IMR-90 (cell line): ENCODE measurements at regions not wholly inside any gene's neighbourhood (a gene's known extent, or its start where the extent isn't known, plus 50 kb on each side); places are given as distances from the start of the nearest gene placed in this dataset.

Experiments
- ATAC-seq: fragments of 200-7000 bp; cut with Tn5 transposase; 2 replicates; pipeline ENCODE4 v1.9.1; 2020; ENCODE audit warnings: low read depth, mild to moderate bottlenecking, moderate library complexity
- BruUV-seq: library from RNA; stranded (reverse); fragments of 400-500 nt; replicated peaks from 2 replicates; lab custom pipeline; 2021; lab: Mats Ljungman, UMichigan
- CTCF ChIA-PET: fragments of 300-600 bp; formaldehyde crosslinking; extraction: SDS; loops from one replicate; lab custom pipeline; 2021; ENCODE audit warnings: antibody characterized with exemption; lab: Yijun Ruan, JAX
- POLR2A ChIA-PET: fragments of 300-600 bp; sonication (Branson Sonifier 250); formaldehyde crosslinking; loops from one replicate; lab custom pipeline; 2022; ENCODE audit warnings: antibody characterized with exemption; ENCODE audit not compliant: unreplicated experiment; lab: Charles Lee
- DNase-seq: peaks from one replicate; pipeline ENCODE4 v3.0.0; 2013
- H2AFZ ChIP-seq: replicated peaks from 2 replicates; pipeline ENCODE3; 2013; ENCODE audit warnings: low read length, mild to moderate bottlenecking; ENCODE audit not compliant: poor library complexity
- H2AK5ac ChIP-seq: 2 replicates; pipeline ENCODE4 v1.6.1; 2013; ENCODE audit warnings: low read depth, low read length, inconsistent platforms
- H2AK9ac ChIP-seq: replicated peaks from 2 replicates; pipeline ENCODE3; 2013; ENCODE audit warnings: mild to moderate bottlenecking, low read depth, low read length, moderate library complexity; ENCODE audit not compliant: poor library complexity
- H2BK120ac ChIP-seq: 2 replicates; pipeline ENCODE4 v1.6.1; 2013; ENCODE audit warnings: low read depth, low read length, inconsistent platforms
- H2BK15ac ChIP-seq: 3 replicates; pipeline ENCODE4 v1.6.1; 2013; ENCODE audit warnings: low read depth, low read length, inconsistent platforms
- H2BK20ac ChIP-seq: 2 replicates; pipeline ENCODE4 v1.6.1; 2013; ENCODE audit warnings: low read depth, mild to moderate bottlenecking, inconsistent platforms, low read length, moderate library complexity
- H2BK5ac ChIP-seq: 2 replicates; pipeline ENCODE4 v1.6.1; 2013; ENCODE audit warnings: mild to moderate bottlenecking, low read depth, low read length, inconsistent platforms; ENCODE audit not compliant: poor library complexity, severe bottlenecking
- H3K14ac ChIP-seq: replicated peaks from 2 replicates; pipeline ENCODE4 v1.6.1; 2013; ENCODE audit warnings: low read depth, low read length, inconsistent platforms
- H3K18ac ChIP-seq: 2 replicates; pipeline ENCODE4 v1.6.1; 2013; ENCODE audit warnings: low read depth, low read length, control low read depth
- H3K23ac ChIP-seq: 2 replicates; pipeline ENCODE4 v1.6.1; 2013; ENCODE audit warnings: low read depth, low read length, inconsistent platforms
- H3K27ac ChIP-seq: 2 replicates; pipeline ENCODE4 v1.5.1; 2013; ENCODE audit warnings: mild to moderate bottlenecking, control low read depth, low read length; ENCODE audit not compliant: insufficient read depth
- H3K27me3 ChIP-seq: 2 replicates; pipeline ENCODE4 v1.6.1; 2013; ENCODE audit warnings: low read length; ENCODE audit not compliant: control insufficient read depth, insufficient read depth
- H3K36me3 ChIP-seq: 2 replicates; pipeline ENCODE4 v1.6.1; 2013; ENCODE audit warnings: low read length, mixed read lengths; ENCODE audit not compliant: control insufficient read depth, insufficient read depth
- H3K4ac ChIP-seq: 2 replicates; pipeline ENCODE4 v1.6.1; 2013; ENCODE audit warnings: low read depth, low read length, inconsistent platforms
- H3K4me1 ChIP-seq: 2 replicates; pipeline ENCODE4 v1.6.1; 2013; ENCODE audit warnings: low read length, mixed read lengths; ENCODE audit not compliant: control insufficient read depth, insufficient read depth
- H3K4me2 ChIP-seq: 2 replicates; pipeline ENCODE4 v1.6.1; 2013; ENCODE audit warnings: low read depth, mild to moderate bottlenecking, control low read depth, low read length, moderate library complexity
- H3K4me3 ChIP-seq: 2 replicates; pipeline ENCODE4 v1.5.1; 2013; ENCODE audit warnings: low read depth, mild to moderate bottlenecking, control low read depth, low read length, moderate library complexity; ENCODE audit not compliant: insufficient read depth
- H3K56ac ChIP-seq: 2 replicates; pipeline ENCODE4 v1.6.1; 2013; ENCODE audit warnings: low read length, inconsistent platforms; ENCODE audit not compliant: insufficient read depth; ENCODE audit errors: extremely low read depth
- H3K79me1 ChIP-seq, 2 experiments: 2 replicates each; pipeline ENCODE4 v1.6.1; 2013; ENCODE audit warnings: low read length in 2 of 2, inconsistent platforms in 1 of 2, low read depth in 1 of 2
- H3K9ac ChIP-seq: 2 replicates; pipeline ENCODE4 v1.6.1; 2013; ENCODE audit warnings: low read depth, low read length, control low read depth
- H3K9me1 ChIP-seq: 2 replicates; pipeline ENCODE4 v1.6.1; 2013; ENCODE audit warnings: low read length, inconsistent platforms; ENCODE audit not compliant: insufficient read depth
- H3K9me3 ChIP-seq: 2 replicates; pipeline ENCODE4 v1.6.1; 2013; ENCODE audit warnings: low read length; ENCODE audit not compliant: control insufficient read depth, insufficient read depth
- H4K20me1 ChIP-seq: 2 replicates; pipeline ENCODE4 v1.6.1; 2013; ENCODE audit warnings: low read length, inconsistent platforms; ENCODE audit not compliant: insufficient read depth
- H4K5ac ChIP-seq: 2 replicates; pipeline ENCODE4 v1.6.1; 2013; ENCODE audit warnings: mild to moderate bottlenecking, low read depth, low read length, control low read depth
- H4K8ac ChIP-seq, 2 experiments: 2 replicates each; pipeline ENCODE4 v1.6.1; 2013; ENCODE audit warnings: low read depth in 2 of 2, low read length in 2 of 2, control low read depth in 1 of 2, inconsistent platforms in 1 of 2
- H4K91ac ChIP-seq: 2 replicates; pipeline ENCODE4 v1.6.1; 2013; ENCODE audit warnings: low read depth, low read length, inconsistent platforms; ENCODE audit not compliant: insufficient read depth
- BHLHE40 ChIP-seq: fragments of 150-350 bp; IDR thresholded peaks from 2 replicates; pipeline ENCODE4 v1.6.1; 2016; ENCODE audit warnings: mild to moderate bottlenecking, low read depth, low read length
- CEBPB ChIP-seq: IDR thresholded peaks from 2 replicates; pipeline ENCODE4 v1.6.1; 2012; ENCODE audit warnings: low read depth, low read length, improper control_type of control experiment
- CHD1 ChIP-seq: IDR thresholded peaks from 2 replicates; pipeline ENCODE4 v1.6.1; 2012; ENCODE audit warnings: low read depth, low read length, improper control_type of control experiment
- FOS ChIP-seq: fragments of 150-350 bp; IDR thresholded peaks from 2 replicates; pipeline ENCODE4 v1.6.1; 2016; ENCODE audit warnings: low read depth, low read length
- MAFK ChIP-seq: IDR thresholded peaks from 2 replicates; pipeline ENCODE4 v1.6.1; 2012; ENCODE audit warnings: low read depth, low read length, improper control_type of control experiment
- MXI1 ChIP-seq: IDR thresholded peaks from 2 replicates; pipeline ENCODE4 v1.6.1; 2012; ENCODE audit warnings: low read depth, mild to moderate bottlenecking, low read length, moderate library complexity, borderline replicate concordance
- NFE2L2 ChIP-seq: fragments of 150-350 bp; IDR thresholded peaks from 2 replicates; pipeline ENCODE4 v1.6.1; 2016; ENCODE audit warnings: low read depth, mild to moderate bottlenecking, low read length
- POLR2A ChIP-seq: IDR thresholded peaks from 2 replicates; pipeline ENCODE4 v1.6.1; 2012; ENCODE audit warnings: mild to moderate bottlenecking, low read depth, low read length
- RAD21 ChIP-seq: IDR thresholded peaks from 2 replicates; pipeline ENCODE4 v1.6.1; 2012; ENCODE audit warnings: low read length, improper control_type of control experiment
- RCOR1 ChIP-seq: IDR thresholded peaks from 2 replicates; pipeline ENCODE4 v1.6.1; 2012; ENCODE audit warnings: mild to moderate bottlenecking, low read length, improper control_type of control experiment; ENCODE audit not compliant: insufficient replicate concordance
- RFX5 ChIP-seq: IDR thresholded peaks from 2 replicates; pipeline ENCODE4 v1.8.0; 2012; ENCODE audit warnings: low read depth, mild to moderate bottlenecking, low read length, moderate library complexity
- SMC3 ChIP-seq: fragments of 150-350 bp; IDR thresholded peaks from 2 replicates; pipeline ENCODE4 v1.6.1; 2016; ENCODE audit warnings: low read depth, mild to moderate bottlenecking, antibody characterized with exemption, low read length, moderate library complexity
- WGBS, 2 experiments: methylation state at CpG; one replicate each; pipeline versions ENCODE4 v1.1.5 to v1.1.7; 2013; ENCODE audit warnings: missing lambda C conversion rate in 2 of 2; ENCODE audit not compliant: insufficient read length in 1 of 2; ENCODE audit errors: extremely low coverage in 2 of 2; 5-methylcytosine and 5-hydroxymethylcytosine counted together
- dilution Hi-C: fragments of 300-500 bp; cut with HindIII; formaldehyde crosslinking; loops from one replicate; pipeline ENCODE4 v1.14.3; 2018; ENCODE audit warnings: low sequenced_read_pairs; ENCODE audit not compliant: unreplicated experiment
- in situ Hi-C: fragments of 300-500 bp; cut with MboI; formaldehyde crosslinking; loops from 3 replicates; pipeline ENCODE4 v1.14.3; 2019; ENCODE audit warnings: low sequenced_read_pairs, inconsistent platforms, mixed read lengths
- intact Hi-C: fragments of 100-400 bp; cut with micrococcal nuclease; formaldehyde crosslinking; loops from 2 replicates; pipeline ENCODE4 v1.10.0; 2022
- TF ChIP-seq, protein P1 (sequence below): fragments of 150-350 bp; IDR thresholded peaks from 2 replicates; pipeline ENCODE4 v1.6.1; 2017; ENCODE audit warnings: mild to moderate bottlenecking, antibody characterized with exemption, low read length, low read depth
- TF ChIP-seq, protein P2 (sequence below): fragments of 150-350 bp; IDR thresholded peaks from 2 replicates; pipeline ENCODE4 v1.6.1; 2016; ENCODE audit warnings: low read depth, mild to moderate bottlenecking, low read length, moderate library complexity, borderline replicate concordance
- TF ChIP-seq, protein P3 (sequence below): conservative IDR thresholded peaks from 2 replicates; pipeline ENCODE4 v1.5.1; 2012; ENCODE audit warnings: mild to moderate bottlenecking, low read depth, low read length, improper control_type of control experiment

DNA sequence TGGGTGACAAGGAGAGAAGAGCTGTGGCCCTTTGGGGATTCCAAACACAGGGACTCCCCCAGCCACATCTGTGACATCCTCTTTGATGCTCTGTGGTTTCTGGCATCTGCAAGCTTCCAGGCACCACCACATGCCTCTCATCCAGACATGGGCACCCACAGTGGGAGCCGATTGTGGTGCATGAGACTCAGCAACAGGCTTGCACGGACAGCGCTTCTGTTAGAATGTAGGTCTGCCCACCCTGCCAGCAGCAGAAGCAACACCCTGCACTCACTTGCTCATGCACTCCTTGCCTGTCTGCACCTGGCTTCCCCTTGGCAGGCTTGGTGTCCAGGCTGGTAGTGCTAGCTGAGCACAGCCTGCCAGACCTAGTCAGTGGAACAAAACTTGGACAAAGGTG is 735.0 kb upstream of the ZWINT start:
- H4K91ac ChIP-seq: no peak overlapping the region
- H2AK9ac ChIP-seq: no peak overlapping the region
- no peak overlapping the region for H3K4ac ChIP-seq
- no peaks in the 10 kb centered on the region for H3K27me3 ChIP-seq
- no peak overlapping the region for H2BK20ac ChIP-seq
- H4K8ac ChIP-seq: no peak overlapping the region
- no peak overlapping the region for H3K18ac ChIP-seq
- H3K9me3 ChIP-seq: peaks cover 15% of the 10 kb centered on the region
- H4K5ac ChIP-seq: no peak overlapping the region
- ATAC-seq (no peak), DNase-seq (no peak)
- intact Hi-C loops (no loop called here), in situ Hi-C loops (no loop called here), dilution Hi-C loops (no loop called here)
- H3K56ac ChIP-seq: no peak overlapping the region
- no peaks in the 10 kb centered on the region for H3K4me1 ChIP-seq
- H3K4me3 ChIP-seq: no peak overlapping the region
- no CpG with 5 or more reads among the region's 3 CpGs for WGBS, 2 experiments
- H2BK5ac ChIP-seq: no peak overlapping the region
- no peak overlapping the region for H3K14ac ChIP-seq
- H4K20me1 ChIP-seq: no peaks in the 10 kb centered on the region
- no peak overlapping the region for H2BK15ac ChIP-seq
- H3K23ac ChIP-seq: no peak overlapping the region
- H2AK5ac ChIP-seq: no peak overlapping the region
- H3K27ac ChIP-seq: no peak overlapping the region
- peak overlapping the region; percentile 51 for H2AFZ ChIP-seq
- H3K4me2 ChIP-seq: no peak overlapping the region
- no peaks in the 10 kb centered on the region for H3K36me3 ChIP-seq
- TF ChIP-seq CEBPB: no peak
- TF ChIP-seq RAD21: no peak
- no peak for TF ChIP-seq POLR2A
- TF ChIP-seq FOS: no peak
- TF ChIP-seq, protein P1, sequence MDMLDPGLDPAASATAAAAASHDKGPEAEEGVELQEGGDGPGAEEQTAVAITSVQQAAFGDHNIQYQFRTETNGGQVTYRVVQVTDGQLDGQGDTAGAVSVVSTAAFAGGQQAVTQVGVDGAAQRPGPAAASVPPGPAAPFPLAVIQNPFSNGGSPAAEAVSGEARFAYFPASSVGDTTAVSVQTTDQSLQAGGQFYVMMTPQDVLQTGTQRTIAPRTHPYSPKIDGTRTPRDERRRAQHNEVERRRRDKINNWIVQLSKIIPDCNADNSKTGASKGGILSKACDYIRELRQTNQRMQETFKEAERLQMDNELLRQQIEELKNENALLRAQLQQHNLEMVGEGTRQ: no peak
- TF ChIP-seq SMC3: no peak
- TF ChIP-seq RCOR1: no peak
- TF ChIP-seq, protein P2, sequence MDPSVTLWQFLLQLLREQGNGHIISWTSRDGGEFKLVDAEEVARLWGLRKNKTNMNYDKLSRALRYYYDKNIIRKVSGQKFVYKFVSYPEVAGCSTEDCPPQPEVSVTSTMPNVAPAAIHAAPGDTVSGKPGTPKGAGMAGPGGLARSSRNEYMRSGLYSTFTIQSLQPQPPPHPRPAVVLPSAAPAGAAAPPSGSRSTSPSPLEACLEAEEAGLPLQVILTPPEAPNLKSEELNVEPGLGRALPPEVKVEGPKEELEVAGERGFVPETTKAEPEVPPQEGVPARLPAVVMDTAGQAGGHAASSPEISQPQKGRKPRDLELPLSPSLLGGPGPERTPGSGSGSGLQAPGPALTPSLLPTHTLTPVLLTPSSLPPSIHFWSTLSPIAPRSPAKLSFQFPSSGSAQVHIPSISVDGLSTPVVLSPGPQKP: no peak
- no peak for TF ChIP-seq NFE2L2
- no peak for TF ChIP-seq MAFK
- no peak for TF ChIP-seq MXI1
- no peak for TF ChIP-seq BHLHE40
- TF ChIP-seq CHD1: no peak
- no peak for TF ChIP-seq RFX5
- TF ChIP-seq, protein P3, sequence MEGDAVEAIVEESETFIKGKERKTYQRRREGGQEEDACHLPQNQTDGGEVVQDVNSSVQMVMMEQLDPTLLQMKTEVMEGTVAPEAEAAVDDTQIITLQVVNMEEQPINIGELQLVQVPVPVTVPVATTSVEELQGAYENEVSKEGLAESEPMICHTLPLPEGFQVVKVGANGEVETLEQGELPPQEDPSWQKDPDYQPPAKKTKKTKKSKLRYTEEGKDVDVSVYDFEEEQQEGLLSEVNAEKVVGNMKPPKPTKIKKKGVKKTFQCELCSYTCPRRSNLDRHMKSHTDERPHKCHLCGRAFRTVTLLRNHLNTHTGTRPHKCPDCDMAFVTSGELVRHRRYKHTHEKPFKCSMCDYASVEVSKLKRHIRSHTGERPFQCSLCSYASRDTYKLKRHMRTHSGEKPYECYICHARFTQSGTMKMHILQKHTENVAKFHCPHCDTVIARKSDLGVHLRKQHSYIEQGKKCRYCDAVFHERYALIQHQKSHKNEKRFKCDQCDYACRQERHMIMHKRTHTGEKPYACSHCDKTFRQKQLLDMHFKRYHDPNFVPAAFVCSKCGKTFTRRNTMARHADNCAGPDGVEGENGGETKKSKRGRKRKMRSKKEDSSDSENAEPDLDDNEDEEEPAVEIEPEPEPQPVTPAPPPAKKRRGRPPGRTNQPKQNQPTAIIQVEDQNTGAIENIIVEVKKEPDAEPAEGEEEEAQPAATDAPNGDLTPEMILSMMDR: no peak
- H3K79me1 ChIP-seq: no peaks in the 10 kb centered on the region
- no peak overlapping the region for H3K9ac ChIP-seq
- H3K9me1 ChIP-seq: no peaks in the 10 kb centered on the region
- ChIA-PET CTCF (no interaction called here), POLR2A (no interaction called here)
- no peak overlapping the region for H2BK120ac ChIP-seq
- BruUV-seq: no TSS peak
